ENCODE measurements at regions not wholly inside any gene's neighbourhood (a gene's known extent, or its start where the extent isn't known, plus 50 kb on each side); places are given as distances from the start of the nearest gene placed in this dataset.

DNA sequence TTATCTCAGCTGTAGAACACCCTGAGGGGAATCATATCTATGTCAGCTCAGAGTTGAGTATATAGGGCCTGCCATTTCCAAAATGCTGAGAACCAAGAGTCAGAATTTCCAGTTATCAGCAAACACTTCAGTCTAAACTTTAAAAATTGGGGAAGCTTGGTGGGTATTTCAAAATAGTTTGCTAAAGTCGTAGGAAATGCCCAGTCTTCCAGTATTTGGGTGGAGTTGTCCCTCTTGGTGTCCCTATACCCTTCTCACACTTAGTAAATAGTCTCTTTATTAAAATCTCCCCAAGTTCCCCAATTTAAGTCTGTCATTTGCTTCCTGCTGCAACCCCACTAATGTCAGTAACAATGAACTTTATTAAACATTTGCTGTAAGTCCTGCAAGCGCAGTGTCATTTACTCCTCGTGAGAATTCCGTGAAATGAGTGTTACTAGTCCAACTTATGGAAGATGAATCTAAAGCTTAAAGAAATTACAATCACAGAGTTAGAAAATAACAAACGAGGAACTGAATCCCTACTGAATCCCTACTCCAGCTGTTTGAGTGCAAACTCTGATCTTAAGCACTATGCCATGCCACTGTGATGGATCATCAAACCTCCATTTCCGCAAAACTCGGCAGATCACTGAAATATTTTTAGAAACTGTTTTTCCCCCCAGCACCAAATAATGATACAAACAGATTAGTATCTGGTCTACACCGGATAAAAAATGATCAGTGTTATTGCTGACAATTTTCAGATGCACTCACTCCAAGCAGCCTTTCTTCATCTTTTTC is 341.7 kb upstream of the PROK2 start:
- H3K4me3 Mint-ChIP-seq (ENCODE audit: unreplicated experiment), result no peak overlapping the region
- peaks cover 32% of the 10 kb centered on the region for H3K4me1 Mint-ChIP-seq (ENCODE audit: insufficient read depth, unreplicated experiment)
- intact Hi-C loops (cut with micrococcal nuclease), result no loop called here
- DNase-seq (ENCODE audit: unreplicated experiment), result no peak
- POLR2A ChIA-PET, result no interaction called here
- H3K27me3 Mint-ChIP-seq (ENCODE audit: insufficient read depth, unreplicated experiment), result no peaks in the 10 kb centered on the region
- CTCF ChIA-PET, result interaction anchor here (0.7 kb wide), 2 partner anchors 25 to 96 kb away, joined by 3 to 5 read pairs; no protein-coding TSS in a partner anchor
- no TSS peak for BruUV-seq (replicated peaks)
- no peaks in the 10 kb centered on the region for H3K36me3 Mint-ChIP-seq (ENCODE audit: insufficient read depth, unreplicated experiment)
- H3K9me3 Mint-ChIP-seq (ENCODE audit: unreplicated experiment), result no peaks in the 10 kb centered on the region
- TF ChIP-seq, protein P1, sequence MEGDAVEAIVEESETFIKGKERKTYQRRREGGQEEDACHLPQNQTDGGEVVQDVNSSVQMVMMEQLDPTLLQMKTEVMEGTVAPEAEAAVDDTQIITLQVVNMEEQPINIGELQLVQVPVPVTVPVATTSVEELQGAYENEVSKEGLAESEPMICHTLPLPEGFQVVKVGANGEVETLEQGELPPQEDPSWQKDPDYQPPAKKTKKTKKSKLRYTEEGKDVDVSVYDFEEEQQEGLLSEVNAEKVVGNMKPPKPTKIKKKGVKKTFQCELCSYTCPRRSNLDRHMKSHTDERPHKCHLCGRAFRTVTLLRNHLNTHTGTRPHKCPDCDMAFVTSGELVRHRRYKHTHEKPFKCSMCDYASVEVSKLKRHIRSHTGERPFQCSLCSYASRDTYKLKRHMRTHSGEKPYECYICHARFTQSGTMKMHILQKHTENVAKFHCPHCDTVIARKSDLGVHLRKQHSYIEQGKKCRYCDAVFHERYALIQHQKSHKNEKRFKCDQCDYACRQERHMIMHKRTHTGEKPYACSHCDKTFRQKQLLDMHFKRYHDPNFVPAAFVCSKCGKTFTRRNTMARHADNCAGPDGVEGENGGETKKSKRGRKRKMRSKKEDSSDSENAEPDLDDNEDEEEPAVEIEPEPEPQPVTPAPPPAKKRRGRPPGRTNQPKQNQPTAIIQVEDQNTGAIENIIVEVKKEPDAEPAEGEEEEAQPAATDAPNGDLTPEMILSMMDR (IDR thresholded peaks at IDR 0.05; ENCODE audit: unreplicated experiment), result no peak
- no peak overlapping the region for H3K27ac Mint-ChIP-seq (ENCODE audit: low read depth, unreplicated experiment)

DNA sequence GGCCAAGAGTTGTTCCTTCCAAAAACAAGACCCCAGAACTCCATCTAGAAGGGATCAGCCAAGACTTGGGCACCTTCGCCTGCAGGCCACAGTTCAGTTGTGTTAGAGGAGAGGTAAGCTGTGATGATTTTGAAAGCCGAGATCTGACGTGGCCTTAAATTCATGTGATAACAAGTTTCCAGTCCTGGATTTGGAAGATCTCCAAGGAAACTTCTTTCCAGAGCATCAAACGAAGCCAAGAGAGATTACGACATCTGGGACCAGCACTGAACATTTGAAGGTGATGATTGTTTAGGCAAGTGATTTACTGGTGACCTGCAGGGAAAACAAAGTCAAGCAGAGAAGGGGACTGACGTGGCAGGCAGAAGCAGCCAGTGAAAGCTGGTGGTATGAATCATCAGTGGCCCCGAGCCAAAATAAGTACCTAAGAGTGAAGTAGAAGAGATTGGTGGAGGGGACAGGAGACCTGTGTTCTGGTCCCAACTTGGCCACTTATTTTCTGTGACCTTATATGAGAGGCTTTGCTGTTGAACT is 339.0 kb upstream of the PROK2 start:
- no peak overlapping the region for H3K4me3 Mint-ChIP-seq (ENCODE audit: unreplicated experiment)
- TF ChIP-seq, protein P1 (IDR thresholded peaks at IDR 0.05; ENCODE audit: unreplicated experiment), result no peak
- peak overlapping the region; percentile 68 for H3K27ac Mint-ChIP-seq (ENCODE audit: low read depth, unreplicated experiment)
- intact Hi-C loops (cut with micrococcal nuclease), result no loop called here
- peaks cover 39% of the 10 kb centered on the region for H3K4me1 Mint-ChIP-seq (ENCODE audit: insufficient read depth, unreplicated experiment)
- POLR2A ChIA-PET, result interaction anchor here (0.7 to 1.9 kb wide), 12 partner anchors 9 to 354 kb away, joined by 3 to 7 read pairs (median 4); no protein-coding TSS in a partner anchor
- BruUV-seq (replicated peaks), result no TSS peak
- CTCF ChIA-PET, result interaction anchor here (0.6 kb wide), 1 partner anchor 51 kb away, joined by 3 read pairs; no protein-coding TSS in a partner anchor
- H3K9me3 Mint-ChIP-seq (ENCODE audit: unreplicated experiment), result no peaks in the 10 kb centered on the region
- no peaks in the 10 kb centered on the region for H3K36me3 Mint-ChIP-seq (ENCODE audit: insufficient read depth, unreplicated experiment)
- peak; percentile 100 for DNase-seq (ENCODE audit: unreplicated experiment)
- H3K27me3 Mint-ChIP-seq (ENCODE audit: insufficient read depth, unreplicated experiment), result no peaks in the 10 kb centered on the region

DNA sequence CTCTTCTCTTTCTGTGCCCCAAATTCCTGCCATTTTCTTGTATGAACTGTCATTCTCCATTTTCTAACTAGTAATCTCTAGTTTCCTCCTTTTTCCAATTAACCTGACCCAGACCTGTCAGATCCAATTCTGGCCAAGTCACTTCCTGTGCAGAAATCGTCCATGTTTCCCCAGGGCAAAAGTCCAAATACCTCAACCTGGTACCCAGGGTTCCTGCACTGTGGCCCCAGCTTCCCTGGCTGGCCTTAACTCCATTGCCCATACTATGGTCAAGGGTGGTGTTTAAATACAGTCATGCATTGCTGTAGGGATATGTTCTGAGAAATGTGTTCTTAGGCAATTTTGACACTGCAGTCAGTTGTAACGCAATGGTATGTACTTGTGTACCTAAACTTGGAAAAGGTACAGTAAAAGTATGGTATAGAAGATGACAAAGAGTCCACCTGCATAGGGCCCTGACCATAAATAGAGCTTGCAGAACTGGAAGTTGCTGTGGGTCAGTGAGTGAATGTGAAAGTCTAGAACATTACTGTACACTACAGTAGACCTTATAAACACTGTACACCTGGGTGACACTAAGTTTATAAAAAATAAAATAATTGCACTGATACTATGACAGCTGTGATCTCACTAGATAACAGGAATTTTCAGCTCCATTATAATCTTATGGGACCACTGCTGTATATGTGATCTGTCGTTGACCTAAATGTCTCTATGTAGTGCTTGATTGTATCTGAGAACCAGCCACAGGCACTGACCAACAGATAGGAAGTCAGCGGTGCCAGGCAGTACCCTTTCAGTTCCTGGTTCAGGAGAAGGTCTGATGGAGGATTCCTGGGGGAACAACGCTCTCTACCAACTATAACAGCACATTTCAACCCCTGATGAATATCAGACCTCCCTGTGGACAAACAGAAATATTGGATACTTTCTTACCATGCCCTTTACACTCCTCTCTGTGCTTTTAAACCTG is 336.1 kb upstream of the PROK2 start:
- Mint-ChIP-seq H3K9me3 (ENCODE audit: unreplicated experiment) (no peaks in the 10 kb centered on the region), H3K4me1 (ENCODE audit: insufficient read depth, unreplicated experiment) (peaks cover 28% of the 10 kb centered on the region), H3K36me3 (ENCODE audit: insufficient read depth, unreplicated experiment) (no peaks in the 10 kb centered on the region), H3K27ac (ENCODE audit: low read depth, unreplicated experiment) (peak overlapping the region; percentile 64), H3K4me3 (ENCODE audit: unreplicated experiment) (no peak overlapping the region), H3K27me3 (ENCODE audit: insufficient read depth, unreplicated experiment) (no peaks in the 10 kb centered on the region)
- POLR2A ChIA-PET, result interaction anchor here (1.0 kb wide), 1 partner anchor 450 kb away, joined by 3 read pairs; no protein-coding TSS in a partner anchor
- intact Hi-C loops (cut with micrococcal nuclease), result no loop called here
- TF ChIP-seq, protein P1 (IDR thresholded peaks at IDR 0.05; ENCODE audit: unreplicated experiment), result no peak
- DNase-seq (ENCODE audit: unreplicated experiment), result peak; percentile 17
- CTCF ChIA-PET, result interaction anchor here (0.9 to 1.5 kb wide), 3 partner anchors 15 to 133 kb away, joined by 3 to 5 read pairs (median 4); no protein-coding TSS in a partner anchor
- no TSS peak for BruUV-seq (replicated peaks)

Data from MCF 10A (cell line).